ENCODE measurements at regions not wholly inside any gene's neighbourhood (a gene's known extent, or its start where the extent isn't known, plus 50 kb on each side); places are given as distances from the start of the nearest gene placed in this dataset.

DNA sequence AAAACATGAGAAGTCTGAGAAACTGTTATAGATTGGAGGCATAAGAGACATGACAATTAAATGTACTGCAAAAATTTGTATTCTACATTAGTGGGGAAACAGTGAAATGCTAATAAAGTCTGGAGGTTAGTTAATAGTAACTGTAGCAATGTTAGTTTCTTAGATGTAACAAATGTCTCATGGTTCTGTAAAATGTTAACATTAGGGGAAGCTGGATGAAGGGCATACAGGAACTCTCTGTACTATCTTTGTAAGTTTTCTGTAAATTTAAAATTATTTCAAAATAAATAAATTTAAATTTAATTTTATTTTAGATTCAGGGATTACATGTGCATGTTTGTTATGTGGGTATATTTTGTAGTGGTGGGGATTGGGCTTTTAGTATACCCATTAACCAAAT, 70.0 kb upstream of the IRX6 start:
- Histone ChIP-seq H3K27ac (ENCODE audit: low read length) (no peak overlapping the region), H3K36me3 (ENCODE audit: control insufficient read depth, insufficient read depth, low read length) (no peaks in the 10 kb centered on the region), H3K4me1 (ENCODE audit: control insufficient read depth, insufficient read depth, low read length) (no peaks in the 10 kb centered on the region), H3K9me3 (ENCODE audit: control insufficient read depth, insufficient read depth, low read depth, low read length) (no peaks in the 10 kb centered on the region), H3K27me3 (ENCODE audit: control insufficient read depth, insufficient read depth, low read length) (no peaks in the 10 kb centered on the region; the same call in 1 of the 2 replicates), H3K4me3 (ENCODE audit: low read depth in 2 of 2, low read length in 2 of 2) (no peak overlapping the region)
- POLR2A ChIA-PET: no interaction called here
- intact Hi-C loops (cut with micrococcal nuclease; ENCODE audit: unreplicated experiment) (no loop called here), in situ Hi-C loops (cut with HindIII; ENCODE audit: low pct_unique_long_range_greater_than_20kb, low sequenced_read_pairs) (no loop called here)
- CTCF ChIA-PET: no interaction called here
- ATAC-seq (no peak), DNase-seq (ENCODE audit: low read depth, low spot score) (no peak)
- no TSS peak for BruUV-seq (replicated peaks)
- TF ChIP-seq, protein P1, sequence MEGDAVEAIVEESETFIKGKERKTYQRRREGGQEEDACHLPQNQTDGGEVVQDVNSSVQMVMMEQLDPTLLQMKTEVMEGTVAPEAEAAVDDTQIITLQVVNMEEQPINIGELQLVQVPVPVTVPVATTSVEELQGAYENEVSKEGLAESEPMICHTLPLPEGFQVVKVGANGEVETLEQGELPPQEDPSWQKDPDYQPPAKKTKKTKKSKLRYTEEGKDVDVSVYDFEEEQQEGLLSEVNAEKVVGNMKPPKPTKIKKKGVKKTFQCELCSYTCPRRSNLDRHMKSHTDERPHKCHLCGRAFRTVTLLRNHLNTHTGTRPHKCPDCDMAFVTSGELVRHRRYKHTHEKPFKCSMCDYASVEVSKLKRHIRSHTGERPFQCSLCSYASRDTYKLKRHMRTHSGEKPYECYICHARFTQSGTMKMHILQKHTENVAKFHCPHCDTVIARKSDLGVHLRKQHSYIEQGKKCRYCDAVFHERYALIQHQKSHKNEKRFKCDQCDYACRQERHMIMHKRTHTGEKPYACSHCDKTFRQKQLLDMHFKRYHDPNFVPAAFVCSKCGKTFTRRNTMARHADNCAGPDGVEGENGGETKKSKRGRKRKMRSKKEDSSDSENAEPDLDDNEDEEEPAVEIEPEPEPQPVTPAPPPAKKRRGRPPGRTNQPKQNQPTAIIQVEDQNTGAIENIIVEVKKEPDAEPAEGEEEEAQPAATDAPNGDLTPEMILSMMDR (IDR thresholded peaks at IDR 0.05): no peak
- TF ChIP-seq TCF7L2 (IDR thresholded peaks at IDR 0.05; ENCODE audit: low read depth, low read length) (no peak), POLR2AphosphoS5 (IDR thresholded peaks at IDR 0.05; ENCODE audit: low read depth, low read length) (no peak), SIN3A (IDR thresholded peaks at IDR 0.05; ENCODE audit: borderline replicate concordance, insufficient read depth, low read depth, low read length) (no peak)
- TF ChIP-seq, protein P2, sequence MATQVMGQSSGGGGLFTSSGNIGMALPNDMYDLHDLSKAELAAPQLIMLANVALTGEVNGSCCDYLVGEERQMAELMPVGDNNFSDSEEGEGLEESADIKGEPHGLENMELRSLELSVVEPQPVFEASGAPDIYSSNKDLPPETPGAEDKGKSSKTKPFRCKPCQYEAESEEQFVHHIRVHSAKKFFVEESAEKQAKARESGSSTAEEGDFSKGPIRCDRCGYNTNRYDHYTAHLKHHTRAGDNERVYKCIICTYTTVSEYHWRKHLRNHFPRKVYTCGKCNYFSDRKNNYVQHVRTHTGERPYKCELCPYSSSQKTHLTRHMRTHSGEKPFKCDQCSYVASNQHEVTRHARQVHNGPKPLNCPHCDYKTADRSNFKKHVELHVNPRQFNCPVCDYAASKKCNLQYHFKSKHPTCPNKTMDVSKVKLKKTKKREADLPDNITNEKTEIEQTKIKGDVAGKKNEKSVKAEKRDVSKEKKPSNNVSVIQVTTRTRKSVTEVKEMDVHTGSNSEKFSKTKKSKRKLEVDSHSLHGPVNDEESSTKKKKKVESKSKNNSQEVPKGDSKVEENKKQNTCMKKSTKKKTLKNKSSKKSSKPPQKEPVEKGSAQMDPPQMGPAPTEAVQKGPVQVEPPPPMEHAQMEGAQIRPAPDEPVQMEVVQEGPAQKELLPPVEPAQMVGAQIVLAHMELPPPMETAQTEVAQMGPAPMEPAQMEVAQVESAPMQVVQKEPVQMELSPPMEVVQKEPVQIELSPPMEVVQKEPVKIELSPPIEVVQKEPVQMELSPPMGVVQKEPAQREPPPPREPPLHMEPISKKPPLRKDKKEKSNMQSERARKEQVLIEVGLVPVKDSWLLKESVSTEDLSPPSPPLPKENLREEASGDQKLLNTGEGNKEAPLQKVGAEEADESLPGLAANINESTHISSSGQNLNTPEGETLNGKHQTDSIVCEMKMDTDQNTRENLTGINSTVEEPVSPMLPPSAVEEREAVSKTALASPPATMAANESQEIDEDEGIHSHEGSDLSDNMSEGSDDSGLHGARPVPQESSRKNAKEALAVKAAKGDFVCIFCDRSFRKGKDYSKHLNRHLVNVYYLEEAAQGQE (IDR thresholded peaks at IDR 0.05; ENCODE audit: insufficient read depth in 1 of 2, low read depth in 2 of 2, low read length in 1 of 2): no peak

DNA sequence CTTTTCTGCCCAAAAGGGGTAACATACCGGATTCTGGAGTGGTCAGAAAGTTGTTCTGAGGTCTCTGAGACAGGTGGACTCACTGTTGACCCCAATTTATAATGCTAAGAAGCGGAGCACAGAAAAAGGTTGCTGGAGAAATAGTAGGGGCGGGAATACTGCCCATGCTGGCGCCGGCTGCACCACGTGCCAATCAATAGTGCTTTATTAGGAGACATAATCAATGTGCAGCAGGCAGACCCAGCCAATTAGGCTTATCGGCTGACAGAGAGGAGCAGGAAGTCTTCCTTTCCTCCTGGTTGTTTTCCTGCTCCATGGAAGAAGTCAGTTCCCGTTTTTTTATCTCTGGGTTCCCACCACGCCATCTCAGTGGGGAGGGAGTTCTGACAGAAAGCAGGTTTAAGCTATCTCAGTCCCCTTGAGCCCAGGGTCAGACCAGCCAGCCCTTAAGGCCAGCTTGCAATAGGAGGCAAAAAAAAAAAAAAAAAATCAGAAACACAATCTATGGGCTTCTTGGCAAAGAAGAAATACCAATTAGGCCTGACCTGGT, 68.2 kb upstream of the IRX6 start:
- H3K4me3 ChIP-seq (ENCODE audit: low read depth in 2 of 2, low read length in 2 of 2): no peak overlapping the region
- no peak overlapping the region for H3K27ac ChIP-seq (ENCODE audit: low read length)
- H3K4me1 ChIP-seq (ENCODE audit: control insufficient read depth, insufficient read depth, low read length): no peaks in the 10 kb centered on the region
- H3K27me3 ChIP-seq (ENCODE audit: control insufficient read depth, insufficient read depth, low read length): no peaks in the 10 kb centered on the region; the same call in 1 of the 2 replicates
- ATAC-seq (no peak), DNase-seq (ENCODE audit: low read depth, low spot score) (no peak)
- intact Hi-C loops (cut with micrococcal nuclease; ENCODE audit: unreplicated experiment) (loop anchor here (5.0 kb wide), 1 partner anchor 324 kb away; the partner anchor contains the start of gene IRX5), in situ Hi-C loops (cut with HindIII; ENCODE audit: low pct_unique_long_range_greater_than_20kb, low sequenced_read_pairs) (no loop called here)
- H3K9me3 ChIP-seq (ENCODE audit: control insufficient read depth, insufficient read depth, low read depth, low read length): no peaks in the 10 kb centered on the region
- CTCF ChIA-PET: no interaction called here
- no peaks in the 10 kb centered on the region for H3K36me3 ChIP-seq (ENCODE audit: control insufficient read depth, insufficient read depth, low read length)
- POLR2A ChIA-PET: no interaction called here
- TF ChIP-seq TCF7L2 (IDR thresholded peaks at IDR 0.05; ENCODE audit: low read depth, low read length): no peak
- TF ChIP-seq, protein P2 (IDR thresholded peaks at IDR 0.05; ENCODE audit: insufficient read depth in 1 of 2, low read depth in 2 of 2, low read length in 1 of 2): no peak
- TF ChIP-seq SIN3A (IDR thresholded peaks at IDR 0.05; ENCODE audit: borderline replicate concordance, insufficient read depth, low read depth, low read length): no peak
- TF ChIP-seq POLR2AphosphoS5 (IDR thresholded peaks at IDR 0.05; ENCODE audit: low read depth, low read length): no peak
- TF ChIP-seq, protein P1 (IDR thresholded peaks at IDR 0.05): no peak
- no TSS peak for BruUV-seq (replicated peaks)

Measured in Panc1 (cell line).